ENCODE measurements at regions not wholly inside any gene's neighbourhood (a gene's known extent, or its start where the extent isn't known, plus 50 kb on each side); places are given as distances from the start of the nearest gene placed in this dataset.

GRCh38 chr21:28250946-28251345 is 741.7 kb downstream of the LTN1 start:
- H3K27me3 ChIP-seq (replicated peaks), result no peaks in the 10 kb centered on the region
- TF ChIP-seq CTCF (IDR thresholded peaks at IDR 0.05; ENCODE audit: low read depth, low read length, missing control alignments), result no peak
- in situ Hi-C loops (cut with HindIII; ENCODE audit: low pct_ligation_motif_present, low sequenced_read_pairs), result no loop called here
- no peaks in the 10 kb centered on the region for H3K36me3 ChIP-seq (replicated peaks)
- no peak overlapping the region for H3K4me3 ChIP-seq (ENCODE audit: low read depth, low read length)
- DNase-seq, result no peak
- no peak overlapping the region for H3K27ac ChIP-seq

- Histone ChIP-seq H3K36me3 (replicated peaks) (no peaks in the 10 kb centered on the region), H3K27me3 (replicated peaks) (no peaks in the 10 kb centered on the region), H3K27ac (no peak overlapping the region), H3K4me3 (ENCODE audit: low read depth, low read length) (no peak overlapping the region)
- no peak for DNase-seq
- in situ Hi-C loops (cut with HindIII; ENCODE audit: low pct_ligation_motif_present, low sequenced_read_pairs), result no loop called here
- TF ChIP-seq CTCF (IDR thresholded peaks at IDR 0.05; ENCODE audit: low read depth, low read length, missing control alignments), result no peak
These were observed 745.1 kb downstream of the LTN1 start for GRCh38 chr21:28247454-28248020.

- Histone ChIP-seq H3K36me3 (replicated peaks) (no peaks in the 10 kb centered on the region), H3K27me3 (replicated peaks) (no peaks in the 10 kb centered on the region), H3K4me3 (ENCODE audit: low read depth, low read length) (no peak overlapping the region), H3K27ac (peak overlapping the region; percentile 37)
- TF ChIP-seq CTCF (IDR thresholded peaks at IDR 0.05; ENCODE audit: low read depth, low read length, missing control alignments), result no peak
- in situ Hi-C loops (cut with HindIII; ENCODE audit: low pct_ligation_motif_present, low sequenced_read_pairs), result no loop called here
- peak; percentile 36 for DNase-seq
These were observed 752.1 kb downstream of the LTN1 start for GRCh38 chr21:28240586-28240985.

GRCh38 chr21:28239340-28239739 is 753.3 kb downstream of the LTN1 start:
- Histone ChIP-seq H3K4me3 (ENCODE audit: low read depth, low read length) (no peak overlapping the region), H3K27me3 (replicated peaks) (no peaks in the 10 kb centered on the region), H3K27ac (no peak overlapping the region), H3K36me3 (replicated peaks) (no peaks in the 10 kb centered on the region)
- no peak for DNase-seq
- no peak for TF ChIP-seq CTCF (IDR thresholded peaks at IDR 0.05; ENCODE audit: low read depth, low read length, missing control alignments)
- in situ Hi-C loops (cut with HindIII; ENCODE audit: low pct_ligation_motif_present, low sequenced_read_pairs), result no loop called here

- Histone ChIP-seq H3K27me3 (replicated peaks) (no peaks in the 10 kb centered on the region), H3K36me3 (replicated peaks) (no peaks in the 10 kb centered on the region), H3K4me3 (ENCODE audit: low read depth, low read length) (no peak overlapping the region), H3K27ac (no peak overlapping the region)
- TF ChIP-seq CTCF (IDR thresholded peaks at IDR 0.05; ENCODE audit: low read depth, low read length, missing control alignments), result no peak
- no peak for DNase-seq
- in situ Hi-C loops (cut with HindIII; ENCODE audit: low pct_ligation_motif_present, low sequenced_read_pairs), result no loop called here
These were observed 755.0 kb downstream of the LTN1 start for GRCh38 chr21:28237661-28238060.

Data from brain microvascular endothelial cell (primary cell).